K562 (cell line): ENCODE measurements at regions not wholly inside any gene's neighbourhood (a gene's known extent, or its start where the extent isn't known, plus 50 kb on each side); places are given as distances from the start of the nearest gene placed in this dataset.

Experiments
- ATAC-seq: fragments of 200-7000 bp; cut with Tn5 transposase; 3 replicates; pipeline ENCODE4 v1.9.1; 2020; ENCODE audit warnings: moderate library complexity
- BruUV-seq: library from RNA; stranded (reverse); fragments of 400-500 nt; replicated peaks from 2 replicates; lab custom pipeline; 2021; lab: Mats Ljungman, UMichigan
- CTCF ChIA-PET: fragments of 300-600 bp; formaldehyde crosslinking; extraction: SDS; loops from one replicate; lab custom pipeline; 2021; ENCODE audit warnings: low intra/inter-chr PET ratio; lab: Yijun Ruan, JAX
- POLR2A ChIA-PET: fragments of 300-600, 350-650 bp; sonication (Branson Sonifier 250); formaldehyde crosslinking; extraction: SDS; loops from one replicate; lab custom pipeline; 2021; ENCODE audit warnings: antibody characterized with exemption, inconsistent platforms; lab: Yijun Ruan, JAX
- DNase-seq, 4 experiments: peaks; one replicate each; pipeline versions ENCODE4 v3.0.0 to v3.0.0-alpha.2; 2011 to 2018; ENCODE audit warnings: low spot score in 3 of 4, mixed read lengths in 3 of 4; ENCODE audit errors: extremely low read depth in 1 of 4
- FAIRE-seq: peaks from 2 replicates; lab custom pipeline; 2011; peaks lifted over from hg19 to GRCh38; lab: Jason Lieb, UNC
- H2AFZ ChIP-seq: 2 replicates; pipeline ENCODE4 v1.6.0; 2011; ENCODE audit warnings: low read depth, low read length, control low read depth, inconsistent platforms
- H3K27ac ChIP-seq: fragments of 200-600 bp; 3 replicates; pipeline ENCODE4 v1.8.0; 2011; ENCODE audit warnings: low read depth, mild to moderate bottlenecking, control low read depth, inconsistent platforms, low read length, moderate library complexity, mixed read lengths; ENCODE audit errors: extremely low read depth
- H3K27me3 ChIP-seq, 2 experiments: fragments of 300-600 bp in 1 of 2; 2 replicates in 1 of 2; 3 replicates in 1 of 2; pipeline versions ENCODE4 v1.6.0 to v1.8.0; 2011; ENCODE audit warnings: inconsistent platforms in 2 of 2, low read length in 2 of 2, mild to moderate bottlenecking in 1 of 2, mixed read lengths in 1 of 2, moderate library complexity in 1 of 2; ENCODE audit not compliant: control insufficient read depth in 2 of 2, insufficient read depth in 2 of 2
- H3K36me3 ChIP-seq: fragments of 300-600 bp; 3 replicates; pipeline ENCODE4 v1.8.0; 2011; ENCODE audit warnings: mild to moderate bottlenecking, low read length, inconsistent platforms; ENCODE audit not compliant: control insufficient read depth, insufficient read depth
- H3K4me1 ChIP-seq, 2 experiments: fragments of 200-600 bp in 1 of 2; replicated peaks in 1 of 2; 2 replicates in 1 of 2; 3 replicates in 1 of 2; pipeline versions ENCODE4 v1.5.1 to v1.8.0; 2011; ENCODE audit warnings: inconsistent platforms in 2 of 2, low read length in 2 of 2, mild to moderate bottlenecking in 1 of 2, mixed read lengths in 1 of 2, moderate library complexity in 1 of 2; ENCODE audit not compliant: control insufficient read depth in 2 of 2, insufficient read depth in 2 of 2
- H3K4me2 ChIP-seq: 2 replicates; pipeline ENCODE4 v1.6.1; 2011; ENCODE audit warnings: low read length, control low read depth, inconsistent platforms, mixed read lengths; ENCODE audit not compliant: insufficient read depth
- H3K4me3 ChIP-seq: fragments of 200-600 bp; sonication (generic), shearing (Covaris generic); 2 replicates; pipeline ENCODE4 v1.5.1; 2016; ENCODE audit warnings: control low read depth, inconsistent platforms
- H3K79me2 ChIP-seq: fragments of 200-600 bp; 3 replicates; pipeline ENCODE4 v1.8.0; 2011; ENCODE audit warnings: low read length, inconsistent platforms; ENCODE audit not compliant: control insufficient read depth, insufficient read depth
- H3K9ac ChIP-seq, 2 experiments: 2 replicates each; pipeline versions ENCODE4 v1.6.0 to v1.6.1; 2011; ENCODE audit warnings: low read depth in 2 of 2, low read length in 2 of 2, control low read depth in 1 of 2, inconsistent platforms in 1 of 2, mild to moderate bottlenecking in 1 of 2, mixed read lengths in 1 of 2; ENCODE audit not compliant: insufficient read depth in 1 of 2
- H3K9me1 ChIP-seq: one replicate; pipeline ENCODE4 v1.6.0; 2011; ENCODE audit warnings: inconsistent platforms, mild to moderate bottlenecking, low read length, moderate library complexity; ENCODE audit not compliant: control insufficient read depth, insufficient read depth
- H3K9me3 ChIP-seq: replicated peaks from 2 replicates; pipeline ENCODE4 v1.5.1; 2011; ENCODE audit warnings: low read depth, low read length, inconsistent platforms; ENCODE audit not compliant: control insufficient read depth, insufficient read depth
- H4K20me1 ChIP-seq: replicated peaks from 2 replicates; pipeline ENCODE4 v1.6.1; 2011; ENCODE audit warnings: low read length, inconsistent platforms, mixed read lengths; ENCODE audit not compliant: control insufficient read depth, insufficient read depth
- FOXK1 ChIP-seq: sonication (generic); formaldehyde crosslinking; IDR thresholded peaks from 2 replicates; pipeline ENCODE4 v1.8.0; 2022; ENCODE audit warnings: missing genetic modification reagents, mild to moderate bottlenecking, borderline replicate concordance
- HCFC1 ChIP-seq: IDR thresholded peaks from 2 replicates; pipeline ENCODE4 v1.6.1; 2012; ENCODE audit warnings: low read depth, low read length, improper control_type of control experiment
- KDM1A ChIP-seq, 2 experiments: fragments of 450-650 bp; IDR thresholded peaks; 2 replicates each; pipeline ENCODE4 v1.6.1; 2016; ENCODE audit warnings: mild to moderate bottlenecking in 2 of 2
- KLF6 ChIP-seq: fragments of 250-450 bp; sonication (Bioruptor Pico); IDR thresholded peaks from 2 replicates; pipeline ENCODE4 v1.4.0; 2020; ENCODE audit warnings: mild to moderate bottlenecking, moderate library complexity, borderline replicate concordance
- MBD2 ChIP-seq: sonication (generic); IDR thresholded peaks from 2 replicates; pipeline ENCODE4 v1.6.1; 2016; ENCODE audit warnings: low read depth, borderline replicate concordance
- NCOA2 ChIP-seq, 2 experiments: fragments of 450-650 bp; IDR thresholded peaks; 2 replicates each; pipeline ENCODE4 v1.6.1; 2018; ENCODE audit warnings: mild to moderate bottlenecking in 2 of 2, moderate library complexity in 1 of 2; ENCODE audit not compliant: partially characterized antibody in 2 of 2
- NFIX ChIP-seq: fragments of 250-450 bp; sonication (Bioruptor Pico); IDR thresholded peaks from 2 replicates; pipeline ENCODE4 v1.4.0; 2020; ENCODE audit warnings: low read depth, mild to moderate bottlenecking, moderate library complexity
- SNRNP70 ChIP-seq: fragments of 200-400 bp; formaldehyde crosslinking; optimal IDR thresholded peaks from 2 replicates; pipeline ENCODE3; 2017; ENCODE audit warnings: low read depth, low read length
- STAT5A ChIP-seq: IDR thresholded peaks from 2 replicates; pipeline ENCODE4 v1.6.1; 2012; ENCODE audit warnings: low read length, inconsistent platforms, borderline replicate concordance
- SUPT5H ChIP-seq: fragments of 450-650 bp; IDR thresholded peaks from 2 replicates; pipeline ENCODE4 v1.6.1; 2016
- TFAM ChIP-seq: fragments of 250-450 bp; sonication (Bioruptor Pico); conservative IDR thresholded peaks from 2 replicates; pipeline ENCODE4 v1.5.0; 2021; ENCODE audit warnings: mild to moderate bottlenecking, moderate library complexity
- ZBTB17 ChIP-seq: fragments of 450-650 bp; formaldehyde crosslinking; IDR thresholded peaks from 2 replicates; pipeline ENCODE4 v1.4.0; 2020; ENCODE audit warnings: mild to moderate bottlenecking
- ZNF253 ChIP-seq: fragments of 250-450 bp; sonication (Bioruptor Pico); conservative IDR thresholded peaks from 2 replicates; pipeline ENCODE4 v1.6.1; 2021; ENCODE audit warnings: mild to moderate bottlenecking
- ZNF324 ChIP-seq: fragments of 250-450 bp; sonication (Bioruptor Pico); IDR thresholded peaks from 2 replicates; pipeline ENCODE4 v1.4.0; 2020; ENCODE audit warnings: mild to moderate bottlenecking
- ZNF445 ChIP-seq: fragments of 250-450 bp; sonication (Bioruptor Pico); IDR thresholded peaks from 2 replicates; pipeline ENCODE4 v1.4.0; 2020; ENCODE audit warnings: low read depth, mild to moderate bottlenecking, moderate library complexity
- WGBS: fragments of 100-300 bp; shearing (Covaris generic); methylation state at CpG from one replicate; pipeline ENCODE4 v1.1.6; 2016; ENCODE audit warnings: low coverage, mixed read lengths; ENCODE audit not compliant: insufficient coverage; ENCODE audit errors: missing lambda C conversion rate; 5-methylcytosine and 5-hydroxymethylcytosine counted together
- in situ Hi-C: fragments of 300-500 bp; cut with MboI; formaldehyde crosslinking; loops from 4 replicates; pipeline ENCODE4 v1.15.0; 2018; ENCODE audit warnings: inconsistent platforms, mixed read lengths
- intact Hi-C: fragments of 100-400 bp; cut with micrococcal nuclease; formaldehyde crosslinking; loops from 2 replicates; pipeline ENCODE4 v1.14.2; 2022
- TF ChIP-seq, protein P1 (sequence below): sonication (generic); formaldehyde crosslinking; IDR thresholded peaks from 2 replicates; pipeline ENCODE4 v1.8.1; 2023; ENCODE audit warnings: mild to moderate bottlenecking, missing genetic modification reagents
- TF ChIP-seq, protein P2 (sequence below): fragments of 450-650 bp; formaldehyde crosslinking; IDR thresholded peaks from 2 replicates; pipeline ENCODE4 v1.4.0; 2022; ENCODE audit warnings: mild to moderate bottlenecking, moderate library complexity

DNA sequence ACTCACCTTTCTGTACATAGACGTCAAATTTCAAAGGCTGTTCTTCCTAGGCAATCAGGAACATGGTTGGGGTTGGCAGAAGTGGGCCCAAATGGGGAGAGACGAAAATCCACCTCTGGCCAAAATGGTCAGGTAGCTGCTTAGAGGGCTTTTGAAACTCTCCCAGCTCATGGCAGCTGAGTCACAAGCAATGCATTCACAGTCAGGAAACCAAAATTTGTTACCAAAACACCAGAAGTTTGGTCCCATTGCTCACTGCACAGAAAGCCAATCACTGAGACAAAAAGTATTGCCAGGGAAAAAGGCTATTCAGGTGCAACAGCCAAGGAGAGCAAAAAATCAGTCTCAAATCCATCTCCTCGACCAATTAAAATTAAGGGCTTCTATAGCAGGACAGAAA is 539.6 kb upstream of the CCDC54 start:
- H2AFZ ChIP-seq, result no peak overlapping the region
- no peak for ATAC-seq
- in situ Hi-C loops, result no loop called here

More for the DNA sequence above, 539.6 kb upstream of the CCDC54 start:
- no peaks in the 10 kb centered on the region for H4K20me1 ChIP-seq
- BruUV-seq, result no TSS peak
- intact Hi-C loops, result no loop called here
- no peak overlapping the region for H3K4me3 ChIP-seq
- H3K27me3 ChIP-seq, result no peaks in the 10 kb centered on the region
- H3K4me1 ChIP-seq, result no peaks in the 10 kb centered on the region
- H3K9ac ChIP-seq, result no peak overlapping the region
- FAIRE-seq (no peak), DNase-seq (no peak)
- H3K9me3 ChIP-seq, result no peaks in the 10 kb centered on the region
- no peak overlapping the region for H3K4me2 ChIP-seq
- no peaks in the 10 kb centered on the region for H3K36me3 ChIP-seq
- TF ChIP-seq NCOA2 (IDR thresholded peaks at IDR 0.05; ENCODE audit: partially characterized antibody in 2 of 2) (no peak), STAT5A (no peak), KLF6 (CRISPR knock-in tag) (no peak), ZNF324 (CRISPR knock-in tag) (no peak), NFIX (CRISPR knock-in tag) (no peak), ZNF445 (no peak), TFAM (CRISPR knock-in tag) (no peak), SNRNP70 (no peak), KDM1A (IDR thresholded peaks at IDR 0.05) (no peak), ZBTB17 (CRISPR knock-in tag) (no peak), SUPT5H (no peak), FOXK1 (CRISPR knock-in tag) (no peak), HCFC1 (no peak), ZNF253 (CRISPR knock-in tag) (no peak), MBD2 (no peak)
- TF ChIP-seq, protein P1, sequence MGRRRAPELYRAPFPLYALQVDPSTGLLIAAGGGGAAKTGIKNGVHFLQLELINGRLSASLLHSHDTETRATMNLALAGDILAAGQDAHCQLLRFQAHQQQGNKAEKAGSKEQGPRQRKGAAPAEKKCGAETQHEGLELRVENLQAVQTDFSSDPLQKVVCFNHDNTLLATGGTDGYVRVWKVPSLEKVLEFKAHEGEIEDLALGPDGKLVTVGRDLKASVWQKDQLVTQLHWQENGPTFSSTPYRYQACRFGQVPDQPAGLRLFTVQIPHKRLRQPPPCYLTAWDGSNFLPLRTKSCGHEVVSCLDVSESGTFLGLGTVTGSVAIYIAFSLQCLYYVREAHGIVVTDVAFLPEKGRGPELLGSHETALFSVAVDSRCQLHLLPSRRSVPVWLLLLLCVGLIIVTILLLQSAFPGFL (CRISPR knock-in tag), result no peak
- TF ChIP-seq, protein P2, sequence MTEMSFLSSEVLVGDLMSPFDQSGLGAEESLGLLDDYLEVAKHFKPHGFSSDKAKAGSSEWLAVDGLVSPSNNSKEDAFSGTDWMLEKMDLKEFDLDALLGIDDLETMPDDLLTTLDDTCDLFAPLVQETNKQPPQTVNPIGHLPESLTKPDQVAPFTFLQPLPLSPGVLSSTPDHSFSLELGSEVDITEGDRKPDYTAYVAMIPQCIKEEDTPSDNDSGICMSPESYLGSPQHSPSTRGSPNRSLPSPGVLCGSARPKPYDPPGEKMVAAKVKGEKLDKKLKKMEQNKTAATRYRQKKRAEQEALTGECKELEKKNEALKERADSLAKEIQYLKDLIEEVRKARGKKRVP (CRISPR knock-in tag), result no peak
- no peaks in the 10 kb centered on the region for H3K9me1 ChIP-seq
- H3K27ac ChIP-seq, result no peak overlapping the region
- ChIA-PET CTCF (no interaction called here), POLR2A (no interaction called here)
- H3K79me2 ChIP-seq, result no peaks in the 10 kb centered on the region
- WGBS, result 0% methylated on average over 3 of the region's 3 CpGs
